ENCODE measurements at regions not wholly inside any gene's neighbourhood (a gene's known extent, or its start where the extent isn't known, plus 50 kb on each side); places are given as distances from the start of the nearest gene placed in this dataset.

GRCh38 chr2:19274439-19274838, 84.0 kb downstream of the OSR1 start:
- TF ChIP-seq CTCF (IDR thresholded peaks at IDR 0.05), result no peak
- TF ChIP-seq POLR2AphosphoS5 (IDR thresholded peaks at IDR 0.05), result no peak

All from upper lobe of left lung (tissue), 4 donors.